Muscle layer of colon (tissue), 2 donors: ENCODE measurements at regions not wholly inside any gene's neighbourhood (a gene's known extent, or its start where the extent isn't known, plus 50 kb on each side); places are given as distances from the start of the nearest gene placed in this dataset.
"Not testable (repeated sequence)": the region's sequence is repeated elsewhere in the genome, so short reads cannot be mapped to it uniquely, and the experiment has no call there.

Experiments used
- H3K27ac ChIP-seq: one replicate; pipeline ENCODE4 v1.7.0; 2013; ENCODE audit warnings: low read depth, mild to moderate bottlenecking, low read length, moderate library complexity
- H3K27me3 ChIP-seq, 2 donors: one replicate each; pipeline ENCODE4 v1.7.0; 2013; ENCODE audit warnings: low read length in 2 of 2, mild to moderate bottlenecking in 2 of 2; ENCODE audit not compliant: insufficient read depth in 2 of 2, control insufficient read depth in 1 of 2
- H3K36me3 ChIP-seq: one replicate; pipeline ENCODE4 v1.7.0; 2013; ENCODE audit warnings: mild to moderate bottlenecking, low read length; ENCODE audit not compliant: insufficient read depth
- H3K4me1 ChIP-seq: one replicate; pipeline ENCODE4 v1.7.0; 2013; ENCODE audit warnings: mild to moderate bottlenecking, low read length; ENCODE audit not compliant: insufficient read depth
- H3K4me3 ChIP-seq, 2 donors: one replicate each; pipeline ENCODE4 v1.7.0; 2013; ENCODE audit warnings: low read length in 2 of 2, low read depth in 1 of 2, mild to moderate bottlenecking in 1 of 2, moderate library complexity in 1 of 2
- H3K9ac ChIP-seq: one replicate; pipeline ENCODE4 v1.7.0; 2013; ENCODE audit warnings: low read length
- H3K9me3 ChIP-seq: one replicate; pipeline ENCODE4 v1.7.0; 2013; ENCODE audit warnings: mild to moderate bottlenecking, low read length
- donor health status: abdominal sarcoma.
- donor health status: Adenocarcinoma of cecum.

GRCh38 chr4:104326991-104327694, 167.6 kb downstream of the CXXC4 start:
- not testable (repeated sequence) for H3K4me1 ChIP-seq, H3K9me3 ChIP-seq, H3K27ac ChIP-seq, H3K36me3 ChIP-seq, H3K27me3 ChIP-seq, H3K9ac ChIP-seq, H3K4me3 ChIP-seq

GRCh38 chr4:104302731-104303130, 192.0 kb downstream of the CXXC4 start:
- Histone ChIP-seq H3K27ac (no peak overlapping the region), H3K27me3 (no peaks in the 10 kb centered on the region), H3K4me1 (no peaks in the 10 kb centered on the region), H3K4me3 (no peak overlapping the region), H3K36me3 (no peaks in the 10 kb centered on the region), H3K9me3 (no peaks in the 10 kb centered on the region), H3K9ac (no peak overlapping the region)

GRCh38 chr4:104294811-104295210, 199.9 kb downstream of the CXXC4 start:
- no peaks in the 10 kb centered on the region for H3K27me3 ChIP-seq
- H3K27ac ChIP-seq = no peak overlapping the region
- no peak overlapping the region for H3K9ac ChIP-seq
- H3K36me3 ChIP-seq = no peaks in the 10 kb centered on the region
- no peaks in the 10 kb centered on the region for H3K4me1 ChIP-seq
- H3K9me3 ChIP-seq = no peaks in the 10 kb centered on the region
- no peak overlapping the region for H3K4me3 ChIP-seq

- H3K4me1 ChIP-seq = no peaks in the 10 kb centered on the region
- H3K9me3 ChIP-seq = no peaks in the 10 kb centered on the region
- H3K4me3 ChIP-seq = no peak overlapping the region
- no peaks in the 10 kb centered on the region for H3K36me3 ChIP-seq
- no peaks in the 10 kb centered on the region for H3K27me3 ChIP-seq
- no peak overlapping the region for H3K9ac ChIP-seq
- no peak overlapping the region for H3K27ac ChIP-seq
These were observed 207.8 kb downstream of the CXXC4 start for GRCh38 chr4:104286867-104287266.

- Histone ChIP-seq H3K4me1 (no peaks in the 10 kb centered on the region), H3K9me3 (no peaks in the 10 kb centered on the region), H3K36me3 (no peaks in the 10 kb centered on the region), H3K4me3 (no peak overlapping the region), H3K27ac (no peak overlapping the region), H3K9ac (no peak overlapping the region), H3K27me3 (no peaks in the 10 kb centered on the region)
These were observed 211.4 kb downstream of the CXXC4 start for GRCh38 chr4:104283303-104283702.

GRCh38 chr4:104279744-104280143, 214.9 kb downstream of the CXXC4 start:
- H3K27ac ChIP-seq = no peak overlapping the region

GRCh38 chr4:104272966-104273365, 221.7 kb downstream of the CXXC4 start:
- Histone ChIP-seq H3K9ac (no peak overlapping the region), H3K4me3 (no peak overlapping the region)

More at GRCh38 chr4:104279744-104280143, 214.9 kb downstream of the CXXC4 start:
- Histone ChIP-seq H3K4me1 (no peaks in the 10 kb centered on the region), H3K9ac (no peak overlapping the region), H3K4me3 (no peak overlapping the region), H3K27me3 (no peaks in the 10 kb centered on the region), H3K9me3 (no peaks in the 10 kb centered on the region), H3K36me3 (no peaks in the 10 kb centered on the region)

GRCh38 chr4:104269603-104270002, 225.1 kb downstream of the CXXC4 start:
- H3K4me1 ChIP-seq, H3K36me3 ChIP-seq, H3K27me3 ChIP-seq, H3K4me3 ChIP-seq, H3K27ac ChIP-seq, H3K9me3 ChIP-seq, H3K9ac ChIP-seq: not testable (repeated sequence)

More at GRCh38 chr4:104272966-104273365, 221.7 kb downstream of the CXXC4 start:
- no peak overlapping the region for H3K27ac ChIP-seq
- no peaks in the 10 kb centered on the region for H3K9me3 ChIP-seq
- no peaks in the 10 kb centered on the region for H3K4me1 ChIP-seq
- H3K27me3 ChIP-seq = no peaks in the 10 kb centered on the region
- no peaks in the 10 kb centered on the region for H3K36me3 ChIP-seq

- Histone ChIP-seq H3K4me1 (peaks cover 4% of the 10 kb centered on the region), H3K9ac (no peak overlapping the region), H3K27ac (no peak overlapping the region), H3K4me3 (no peak overlapping the region), H3K9me3 (no peaks in the 10 kb centered on the region), H3K27me3 (no peaks in the 10 kb centered on the region), H3K36me3 (no peaks in the 10 kb centered on the region)
These were observed 231.6 kb downstream of the CXXC4 start for GRCh38 chr4:104263100-104263499.

- H3K27ac ChIP-seq = no peak overlapping the region
- no peaks in the 10 kb centered on the region for H3K9me3 ChIP-seq
- H3K4me3 ChIP-seq = no peak overlapping the region
- no peaks in the 10 kb centered on the region for H3K27me3 ChIP-seq
- H3K4me1 ChIP-seq = peaks cover 4% of the 10 kb centered on the region
- no peaks in the 10 kb centered on the region for H3K36me3 ChIP-seq
- no peak overlapping the region for H3K9ac ChIP-seq
These were observed 232.0 kb downstream of the CXXC4 start for GRCh38 chr4:104262678-104263077.

- Histone ChIP-seq H3K4me1 (no peaks in the 10 kb centered on the region), H3K27me3 (no peaks in the 10 kb centered on the region), H3K36me3 (no peaks in the 10 kb centered on the region), H3K9me3 (no peaks in the 10 kb centered on the region), H3K27ac (no peak overlapping the region), H3K4me3 (no peak overlapping the region), H3K9ac (no peak overlapping the region)
These were observed 246.0 kb downstream of the CXXC4 start for GRCh38 chr4:104248726-104249125.

- H3K4me3 ChIP-seq = no peak overlapping the region
- no peak overlapping the region for H3K9ac ChIP-seq
- H3K4me1 ChIP-seq = no peaks in the 10 kb centered on the region
- no peaks in the 10 kb centered on the region for H3K27me3 ChIP-seq
- H3K9me3 ChIP-seq = no peaks in the 10 kb centered on the region
- no peaks in the 10 kb centered on the region for H3K36me3 ChIP-seq
- no peak overlapping the region for H3K27ac ChIP-seq
These were observed 258.7 kb downstream of the CXXC4 start for GRCh38 chr4:104235967-104236366.
